ENCODE measurements at regions not wholly inside any gene's neighbourhood (a gene's known extent, or its start where the extent isn't known, plus 50 kb on each side); places are given as distances from the start of the nearest gene placed in this dataset.
A peak's percentile ranks its signal among the peaks of the same experiment; 100 is the strongest.

- peak; percentile 16 for DNase-seq
- H3K9me3 Mint-ChIP-seq: no peaks in the 10 kb centered on the region; a peak in 2 of 5 replicates
These were observed 105.9 kb upstream of the ID2 start for GRCh38 chr2:8575834-8576423.

More at GRCh38 chr2:8575834-8576423, 105.9 kb upstream of the ID2 start:
- no peak overlapping the region for H2BK5ac ChIP-seq (ENCODE audit: insufficient read length, low read length)
- no peaks in the 10 kb centered on the region for H3K79me2 ChIP-seq (ENCODE audit: insufficient read depth, low read length)
- H3K18ac ChIP-seq (ENCODE audit: insufficient read length, low read depth, low read length): no peak overlapping the region
- no peak overlapping the region for H3K56ac ChIP-seq (ENCODE audit: insufficient read length, low read depth, low read length)
- no peak overlapping the region for H3K4ac ChIP-seq (ENCODE audit: low read depth, low read length)
- no peak overlapping the region for H3K4me2 ChIP-seq (ENCODE audit: insufficient read depth, insufficient read length, low read length)
- no peaks in the 10 kb centered on the region for H3K36me3 Mint-ChIP-seq (ENCODE audit: insufficient read depth in 1 of 3, low read depth in 3 of 3)
- no peak overlapping the region for H3K27ac ChIP-seq (ENCODE audit: insufficient read length, low read depth, low read length)
- no CpG with 5 or more reads among the region's 14 CpGs for WGBS (ENCODE audit: extremely low coverage, insufficient read length, low lambda C conversion rate)
- H3K9ac ChIP-seq (ENCODE audit: extremely low read depth, insufficient read length, low read length): no peak overlapping the region
- H4K5ac ChIP-seq (ENCODE audit: insufficient read length, low read depth, low read length): no peak overlapping the region
- H4K8ac ChIP-seq (replicated peaks; ENCODE audit: insufficient read length, low read depth, low read length): no peak overlapping the region
- H3K79me1 ChIP-seq (ENCODE audit: insufficient read depth, low read depth, low read length, poor library complexity, severe bottlenecking): no peaks in the 10 kb centered on the region
- no peak overlapping the region for H4K91ac ChIP-seq (ENCODE audit: insufficient read length, low read depth, low read length)
- H2AK5ac ChIP-seq (ENCODE audit: insufficient read length, low read length): no peak overlapping the region
- H3K4me1 Mint-ChIP-seq: peaks cover 64 to 76% of the 10 kb centered on the region in 2 experiments
- no peak overlapping the region for H2AFZ ChIP-seq (ENCODE audit: low read length)
- H3K23ac ChIP-seq (ENCODE audit: insufficient read length, low read depth, low read length): no peak overlapping the region
- H3K27ac Mint-ChIP-seq: peak overlapping the region in 1 of 3 experiments; percentile 56; a peak in 1 of 7 replicates
- H3T11ph ChIP-seq (ENCODE audit: low read length): no peak overlapping the region
- no peak overlapping the region for H2BK15ac ChIP-seq (ENCODE audit: low read depth, low read length)
- no peaks in the 10 kb centered on the region for H4K20me1 ChIP-seq (ENCODE audit: control insufficient read depth, insufficient read depth, insufficient read length)
- 0 out of 2 replicates have a peak, but pooled peaks cover 2% of the 10 kb centered on the region for H3K4me1 ChIP-seq (ENCODE audit: insufficient read depth, low read length)
- no peak overlapping the region for H2BK20ac ChIP-seq (ENCODE audit: low read depth, low read length, poor library complexity, severe bottlenecking)
- 0 out of 2 replicates have a peak, but pooled peaks cover 3% of the 10 kb centered on the region for H3K27me3 ChIP-seq (ENCODE audit: insufficient read depth, low read length)
- H3K23me2 ChIP-seq (ENCODE audit: insufficient read length, low read depth, low read length, poor library complexity, severe bottlenecking): no peaks in the 10 kb centered on the region
- no peak overlapping the region for H3K14ac ChIP-seq (ENCODE audit: insufficient read depth, low read length)
- peaks cover 4% of the 10 kb centered on the region for H3K27me3 Mint-ChIP-seq (ENCODE audit: low read depth)
- no peak overlapping the region for H2BK120ac ChIP-seq (ENCODE audit: low read depth, low read length, poor library complexity, severe bottlenecking)
- H2BK12ac ChIP-seq (ENCODE audit: insufficient read length, low read depth, low read length): no peak overlapping the region
- no peaks in the 10 kb centered on the region for H3K9me3 ChIP-seq (ENCODE audit: control insufficient read depth, low read depth, low read length)
- peak overlapping the region in 1 of 2 experiments; percentile 4; a peak in 1 of 5 replicates for H3K4me3 Mint-ChIP-seq
- TF ChIP-seq CTCF (conservative IDR thresholded peaks at IDR 0.05): no peak

All from H9 (cell line).